Islet precursor cell (in vitro differentiated cells): ENCODE measurements at regions not wholly inside any gene's neighbourhood (a gene's known extent, or its start where the extent isn't known, plus 50 kb on each side); places are given as distances from the start of the nearest gene placed in this dataset.
"Not testable (repeated sequence)": the region's sequence is repeated elsewhere in the genome, so short reads cannot be mapped to it uniquely, and the experiment has no call there.

ENCODE experiments used
- DNase-seq: peaks from one replicate; pipeline ENCODE4 v3.0.0-alpha.2; 2018

- DNase-seq = no peak
Measured at GRCh38 chr15:88997531-88997930, 84.4 kb upstream of the MFGE8 start.

GRCh38 chr15:88998980-88999713, 86.0 kb upstream of the MFGE8 start:
- DNase-seq = no peak

- DNase-seq = not testable (repeated sequence)
Measured at GRCh38 chr15:89001708-89002275, 86.5 kb upstream of the ABHD2 start.

GRCh38 chr15:89002281-89002761, 85.9 kb upstream of the ABHD2 start:
- DNase-seq = peak; percentile 74

- DNase-seq = peak; percentile 38
Measured at GRCh38 chr15:89002830-89003229, 85.4 kb upstream of the ABHD2 start.

- peak; percentile 80 for DNase-seq
Measured at GRCh38 chr15:89003865-89004725, 84.2 kb upstream of the ABHD2 start.

- DNase-seq = peak; percentile 46
Measured at GRCh38 chr15:89004726-89005030, 83.6 kb upstream of the ABHD2 start.

GRCh38 chr15:89007527-89007926, 80.7 kb upstream of the ABHD2 start:
- not testable (repeated sequence) for DNase-seq

- DNase-seq = peak; percentile 7
Measured at GRCh38 chr15:89007989-89008388, 80.3 kb upstream of the ABHD2 start.

GRCh38 chr15:89009080-89009479, 79.2 kb upstream of the ABHD2 start:
- DNase-seq = peak; percentile 14

- DNase-seq = no peak
Measured at GRCh38 chr15:89015412-89016097, 72.7 kb upstream of the ABHD2 start.

- peak; percentile 77 for DNase-seq
Measured at GRCh38 chr15:89016549-89017041, 71.7 kb upstream of the ABHD2 start.

- peak; percentile 92 for DNase-seq
Measured at GRCh38 chr15:89017370-89018066, 70.7 kb upstream of the ABHD2 start.

- DNase-seq = no peak
Measured at GRCh38 chr15:89018207-89018606, 70.0 kb upstream of the ABHD2 start.

- no peak for DNase-seq
Measured at GRCh38 chr15:89019436-89019835, 68.8 kb upstream of the ABHD2 start.

GRCh38 chr15:89021224-89021623, 67.0 kb upstream of the ABHD2 start:
- DNase-seq = no peak

- not testable (repeated sequence) for DNase-seq
Measured at GRCh38 chr15:89021886-89022285, 66.4 kb upstream of the ABHD2 start.

- no peak for DNase-seq
Measured at GRCh38 chr15:89023311-89023961, 64.8 kb upstream of the ABHD2 start.

GRCh38 chr15:89024418-89024817, 63.8 kb upstream of the ABHD2 start:
- no peak for DNase-seq

- DNase-seq = no peak
Measured at GRCh38 chr15:89026167-89026566, 62.1 kb upstream of the ABHD2 start.

- DNase-seq = no peak
Measured at GRCh38 chr15:89028036-89028435, 60.2 kb upstream of the ABHD2 start.

- no peak for DNase-seq
Measured at GRCh38 chr15:89030311-89030710, 57.9 kb upstream of the ABHD2 start.
